NCI-H187 treated with DMSO at 0.1 percent for 48 hours (cell line): ENCODE measurements at regions not wholly inside any gene's neighbourhood (a gene's known extent, or its start where the extent isn't known, plus 50 kb on each side); places are given as distances from the start of the nearest gene placed in this dataset.
"Not testable (repeated sequence)": the region's sequence is repeated elsewhere in the genome, so short reads cannot be mapped to it uniquely, and the experiment has no call there.

Source experiments
- DNase-seq: peaks from one replicate; lab custom pipeline; 2025; lab: John Stamatoyannopoulos, UW

- DNase-seq = no peak
These were observed 244.3 kb downstream of the EMP1 start for GRCh38 chr12:13440844-13441243.

GRCh38 chr12:13437541-13437940, 241.0 kb downstream of the EMP1 start:
- no peak for DNase-seq

- DNase-seq = no peak
These were observed 240.3 kb downstream of the EMP1 start for GRCh38 chr12:13436696-13437391.

- no peak for DNase-seq
These were observed 239.7 kb downstream of the EMP1 start for GRCh38 chr12:13436182-13436581.

GRCh38 chr12:13435235-13435933, 238.9 kb downstream of the EMP1 start:
- DNase-seq = no peak

GRCh38 chr12:13433768-13434167, 237.2 kb downstream of the EMP1 start:
- DNase-seq = no peak

GRCh38 chr12:13431041-13431440, 234.5 kb downstream of the EMP1 start:
- DNase-seq = no peak

- peak; percentile 43 for DNase-seq
These were observed 232.2 kb downstream of the EMP1 start for GRCh38 chr12:13428538-13429265.

- no peak for DNase-seq
These were observed 229.2 kb downstream of the EMP1 start for GRCh38 chr12:13425766-13426165.

GRCh38 chr12:13422291-13422690, 225.8 kb downstream of the EMP1 start:
- DNase-seq = no peak

GRCh38 chr12:13417516-13417915, 221.0 kb downstream of the EMP1 start:
- DNase-seq = no peak

GRCh38 chr12:13411287-13411686, 214.8 kb downstream of the EMP1 start:
- no peak for DNase-seq

- DNase-seq = no peak
These were observed 209.6 kb downstream of the EMP1 start for GRCh38 chr12:13405961-13406703.

- no peak for DNase-seq
These were observed 208.3 kb downstream of the EMP1 start for GRCh38 chr12:13404631-13405473.

- no peak for DNase-seq
These were observed 207.6 kb downstream of the EMP1 start for GRCh38 chr12:13404111-13404628.

- not testable (repeated sequence) for DNase-seq
These were observed 194.8 kb downstream of the EMP1 start for GRCh38 chr12:13391375-13391774.

- DNase-seq = no peak
These were observed 194.4 kb downstream of the EMP1 start for GRCh38 chr12:13390918-13391317.

GRCh38 chr12:13390381-13390861, 193.9 kb downstream of the EMP1 start:
- no peak for DNase-seq

- no peak for DNase-seq
These were observed 190.6 kb downstream of the EMP1 start for GRCh38 chr12:13387101-13387500.

GRCh38 chr12:13386323-13387039, 190.0 kb downstream of the EMP1 start:
- no peak for DNase-seq
